Activated CD4-positive, alpha-beta T cell treated with anti-CD3 and anti-CD28 coated beads for 1 hour (primary cell): ENCODE measurements at regions not wholly inside any gene's neighbourhood (a gene's known extent, or its start where the extent isn't known, plus 50 kb on each side); places are given as distances from the start of the nearest gene placed in this dataset.

Source experiments
- DNase-seq: peaks from one replicate; pipeline ENCODE4 v3.0.0-alpha.2; 2020

GRCh38 chr2:59490994-59491393, 1062.5 kb downstream of the BCL11A start:
- DNase-seq: no peak

GRCh38 chr2:59490192-59490591, 1063.3 kb downstream of the BCL11A start:
- DNase-seq: no peak

- no peak for DNase-seq
Measured at GRCh38 chr2:59484673-59485072, 1068.8 kb downstream of the BCL11A start.

- DNase-seq: no peak
Measured at GRCh38 chr2:59463426-59463825, 1090.0 kb downstream of the BCL11A start.

- DNase-seq: no peak
Measured at GRCh38 chr2:59462422-59463197, 1090.8 kb downstream of the BCL11A start.

GRCh38 chr2:59461127-59461526, 1092.3 kb downstream of the BCL11A start:
- DNase-seq: no peak

- DNase-seq: no peak
Measured at GRCh38 chr2:59458800-59459199, 1094.7 kb downstream of the BCL11A start.

- DNase-seq: no peak
Measured at GRCh38 chr2:59456285-59456684, 1097.2 kb downstream of the BCL11A start.

GRCh38 chr2:59449274-59449673, 1104.2 kb downstream of the BCL11A start:
- DNase-seq: no peak

GRCh38 chr2:59440491-59440890, 1113.0 kb downstream of the BCL11A start:
- DNase-seq: no peak

GRCh38 chr2:59435635-59436034, 1117.8 kb downstream of the BCL11A start:
- DNase-seq: no peak

- DNase-seq: no peak
Measured at GRCh38 chr2:59428940-59429339, 1124.5 kb downstream of the BCL11A start.

- no peak for DNase-seq
Measured at GRCh38 chr2:59427980-59428379, 1125.5 kb downstream of the BCL11A start.

- no peak for DNase-seq
Measured at GRCh38 chr2:59425247-59425646, 1128.2 kb downstream of the BCL11A start.

GRCh38 chr2:59413751-59414570, 1139.5 kb downstream of the BCL11A start:
- DNase-seq: no peak

GRCh38 chr2:59399126-59399525, 1154.3 kb downstream of the BCL11A start:
- DNase-seq: no peak

- DNase-seq: no peak
Measured at GRCh38 chr2:59398081-59398480, 1155.4 kb downstream of the BCL11A start.

GRCh38 chr2:59395119-59395518, 1154.0 kb upstream of the FANCL start:
- DNase-seq: no peak

GRCh38 chr2:59391896-59392295, 1150.8 kb upstream of the FANCL start:
- no peak for DNase-seq

- no peak for DNase-seq
Measured at GRCh38 chr2:59390581-59390980, 1149.5 kb upstream of the FANCL start.

GRCh38 chr2:59389240-59389639, 1148.1 kb upstream of the FANCL start:
- no peak for DNase-seq

- no peak for DNase-seq
Measured at GRCh38 chr2:59385971-59386370, 1144.8 kb upstream of the FANCL start.

GRCh38 chr2:59383473-59383872, 1142.3 kb upstream of the FANCL start:
- no peak for DNase-seq

GRCh38 chr2:59378127-59378526, 1137.0 kb upstream of the FANCL start:
- DNase-seq: no peak
